ENCODE measurements at regions not wholly inside any gene's neighbourhood (a gene's known extent, or its start where the extent isn't known, plus 50 kb on each side); places are given as distances from the start of the nearest gene placed in this dataset.
"Not testable (repeated sequence)": the region's sequence is repeated elsewhere in the genome, so short reads cannot be mapped to it uniquely, and the experiment has no call there.

GRCh38 chr4:72209600-72209999 is 177.8 kb downstream of the NPFFR2 start:
- Histone ChIP-seq H3K4me1 (ENCODE audit: control insufficient read depth in 5 of 5, insufficient read depth in 5 of 5, low read length in 5 of 5) (no peaks in the 10 kb centered on the region), H3K9ac (ENCODE audit: insufficient read depth in 1 of 2, low read length in 2 of 2) (no peak overlapping the region), H3K27me3 (ENCODE audit: control insufficient read depth in 3 of 3, insufficient read depth in 3 of 3, low read length in 2 of 3) (no peaks in the 10 kb centered on the region), H3K9me3 (ENCODE audit: control insufficient read depth in 4 of 4, insufficient read depth in 3 of 4, low read length in 3 of 4) (no peaks in the 10 kb centered on the region), H3K36me3 (ENCODE audit: control insufficient read depth in 4 of 4, insufficient read depth in 4 of 4, low read length in 4 of 4) (no peaks in the 10 kb centered on the region), H3K4me3 (no peak overlapping the region), H3K27ac (ENCODE audit: low read depth in 1 of 2, low read length in 1 of 2) (no peak overlapping the region)
- DNase-seq: no peak
- TF ChIP-seq, protein P1, sequence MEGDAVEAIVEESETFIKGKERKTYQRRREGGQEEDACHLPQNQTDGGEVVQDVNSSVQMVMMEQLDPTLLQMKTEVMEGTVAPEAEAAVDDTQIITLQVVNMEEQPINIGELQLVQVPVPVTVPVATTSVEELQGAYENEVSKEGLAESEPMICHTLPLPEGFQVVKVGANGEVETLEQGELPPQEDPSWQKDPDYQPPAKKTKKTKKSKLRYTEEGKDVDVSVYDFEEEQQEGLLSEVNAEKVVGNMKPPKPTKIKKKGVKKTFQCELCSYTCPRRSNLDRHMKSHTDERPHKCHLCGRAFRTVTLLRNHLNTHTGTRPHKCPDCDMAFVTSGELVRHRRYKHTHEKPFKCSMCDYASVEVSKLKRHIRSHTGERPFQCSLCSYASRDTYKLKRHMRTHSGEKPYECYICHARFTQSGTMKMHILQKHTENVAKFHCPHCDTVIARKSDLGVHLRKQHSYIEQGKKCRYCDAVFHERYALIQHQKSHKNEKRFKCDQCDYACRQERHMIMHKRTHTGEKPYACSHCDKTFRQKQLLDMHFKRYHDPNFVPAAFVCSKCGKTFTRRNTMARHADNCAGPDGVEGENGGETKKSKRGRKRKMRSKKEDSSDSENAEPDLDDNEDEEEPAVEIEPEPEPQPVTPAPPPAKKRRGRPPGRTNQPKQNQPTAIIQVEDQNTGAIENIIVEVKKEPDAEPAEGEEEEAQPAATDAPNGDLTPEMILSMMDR (IDR thresholded peaks at IDR 0.05; ENCODE audit: control extremely low read depth, extremely low read depth): no peak
- no peak for ATAC-seq (ENCODE audit: insufficient read depth, low FRiP score)

GRCh38 chr4:72213763-72214162 is 182.0 kb downstream of the NPFFR2 start:
- not testable (repeated sequence) for H3K27ac ChIP-seq (ENCODE audit: low read depth in 1 of 2, low read length in 1 of 2); H3K27me3 ChIP-seq (ENCODE audit: control insufficient read depth in 3 of 3, insufficient read depth in 3 of 3, low read length in 2 of 3); ATAC-seq (ENCODE audit: insufficient read depth, low FRiP score); H3K4me1 ChIP-seq (ENCODE audit: control insufficient read depth in 5 of 5, insufficient read depth in 5 of 5, low read length in 5 of 5); H3K9ac ChIP-seq (ENCODE audit: insufficient read depth in 1 of 2, low read length in 2 of 2); DNase-seq; H3K36me3 ChIP-seq (ENCODE audit: control insufficient read depth in 4 of 4, insufficient read depth in 4 of 4, low read length in 4 of 4); H3K4me3 ChIP-seq
- 82 to 89% methylated on average over 5 of the region's 5 CpGs for WGBS, 2 donors
- peaks cover 0 to 10% (median 0%) of the 10 kb centered on the region in 4 donors for H3K9me3 ChIP-seq (ENCODE audit: control insufficient read depth in 4 of 4, insufficient read depth in 3 of 4, low read length in 3 of 4)

GRCh38 chr4:72215198-72215597 is 183.4 kb downstream of the NPFFR2 start:
- TF ChIP-seq, protein P1 (IDR thresholded peaks at IDR 0.05; ENCODE audit: control extremely low read depth, extremely low read depth): no peak
- DNase-seq (no peak), ATAC-seq (ENCODE audit: insufficient read depth, low FRiP score) (no peak)
- H3K4me3 ChIP-seq: no peak overlapping the region
- H3K27ac ChIP-seq (ENCODE audit: low read depth in 1 of 2, low read length in 1 of 2): no peak overlapping the region
- peaks cover 0 to 1% (median 0%) of the 10 kb centered on the region in 5 donors for H3K4me1 ChIP-seq (ENCODE audit: control insufficient read depth in 5 of 5, insufficient read depth in 5 of 5, low read length in 5 of 5)
- no peaks in the 10 kb centered on the region for H3K36me3 ChIP-seq (ENCODE audit: control insufficient read depth in 4 of 4, insufficient read depth in 4 of 4, low read length in 4 of 4)
- no peak overlapping the region for H3K9ac ChIP-seq (ENCODE audit: insufficient read depth in 1 of 2, low read length in 2 of 2)
- no peaks in the 10 kb centered on the region for H3K27me3 ChIP-seq (ENCODE audit: control insufficient read depth in 3 of 3, insufficient read depth in 3 of 3, low read length in 2 of 3)
- WGBS, 2 donors: 73 to 86% methylated on average over 2 of the region's 2 CpGs
- H3K9me3 ChIP-seq (ENCODE audit: control insufficient read depth in 4 of 4, insufficient read depth in 3 of 4, low read length in 3 of 4): peaks cover 0 to 10% (median 0%) of the 10 kb centered on the region in 4 donors

GRCh38 chr4:72216539-72217277 is 184.9 kb downstream of the NPFFR2 start:
- DNase-seq (no peak), ATAC-seq (ENCODE audit: insufficient read depth, low FRiP score) (no peak)
- H3K9me3 ChIP-seq (ENCODE audit: control insufficient read depth in 4 of 4, insufficient read depth in 3 of 4, low read length in 3 of 4): peaks cover 0 to 10% (median 0%) of the 10 kb centered on the region in 4 donors
- H3K9ac ChIP-seq (ENCODE audit: insufficient read depth in 1 of 2, low read length in 2 of 2): no peak overlapping the region
- peaks cover 0 to 1% (median 0%) of the 10 kb centered on the region in 5 donors for H3K4me1 ChIP-seq (ENCODE audit: control insufficient read depth in 5 of 5, insufficient read depth in 5 of 5, low read length in 5 of 5)
- TF ChIP-seq, protein P1 (IDR thresholded peaks at IDR 0.05; ENCODE audit: control extremely low read depth, extremely low read depth): no peak
- no peaks in the 10 kb centered on the region for H3K36me3 ChIP-seq (ENCODE audit: control insufficient read depth in 4 of 4, insufficient read depth in 4 of 4, low read length in 4 of 4)
- H3K27me3 ChIP-seq (ENCODE audit: control insufficient read depth in 3 of 3, insufficient read depth in 3 of 3, low read length in 2 of 3): no peaks in the 10 kb centered on the region
- 90 to 96% methylated on average over 7 of the region's 7 CpGs for WGBS, 2 donors
- no peak overlapping the region for H3K27ac ChIP-seq (ENCODE audit: low read depth in 1 of 2, low read length in 1 of 2)
- H3K4me3 ChIP-seq: no peak overlapping the region
